AG04449 (cell line): ENCODE measurements at regions not wholly inside any gene's neighbourhood (a gene's known extent, or its start where the extent isn't known, plus 50 kb on each side); places are given as distances from the start of the nearest gene placed in this dataset.

ENCODE experiments used
- CTCF ChIA-PET: fragments of 350-600 bp; formaldehyde crosslinking; extraction: SDS; loops from one replicate; lab custom pipeline; 2021; ENCODE audit warnings: antibody characterized with exemption; lab: Yijun Ruan, JAX
- POLR2A ChIA-PET: fragments of 400-600, 350-600 bp; formaldehyde crosslinking; extraction: SDS; loops from one replicate; lab custom pipeline; 2020; ENCODE audit warnings: antibody characterized with exemption, inconsistent platforms; lab: Yijun Ruan, JAX
- DNase-seq: peaks from one replicate; pipeline ENCODE4 v3.0.0-alpha.2; 2010; ENCODE audit warnings: low read depth, low spot score
- H3K4me3 ChIP-seq: 2 replicates; pipeline ENCODE4 v1.5.1; 2011; ENCODE audit warnings: low read depth, mild to moderate bottlenecking, control low read depth, low read length
- TF ChIP-seq, protein P1 (sequence below): IDR thresholded peaks from one replicate; pipeline ENCODE4 v1.5.1; 2011; ENCODE audit warnings: mild to moderate bottlenecking, moderate library complexity, low read length, control low read depth, inconsistent platforms; ENCODE audit not compliant: insufficient read depth; ENCODE audit errors: missing control alignments

- no peak overlapping the region for H3K4me3 ChIP-seq
- DNase-seq, result no peak
- TF ChIP-seq, protein P1, sequence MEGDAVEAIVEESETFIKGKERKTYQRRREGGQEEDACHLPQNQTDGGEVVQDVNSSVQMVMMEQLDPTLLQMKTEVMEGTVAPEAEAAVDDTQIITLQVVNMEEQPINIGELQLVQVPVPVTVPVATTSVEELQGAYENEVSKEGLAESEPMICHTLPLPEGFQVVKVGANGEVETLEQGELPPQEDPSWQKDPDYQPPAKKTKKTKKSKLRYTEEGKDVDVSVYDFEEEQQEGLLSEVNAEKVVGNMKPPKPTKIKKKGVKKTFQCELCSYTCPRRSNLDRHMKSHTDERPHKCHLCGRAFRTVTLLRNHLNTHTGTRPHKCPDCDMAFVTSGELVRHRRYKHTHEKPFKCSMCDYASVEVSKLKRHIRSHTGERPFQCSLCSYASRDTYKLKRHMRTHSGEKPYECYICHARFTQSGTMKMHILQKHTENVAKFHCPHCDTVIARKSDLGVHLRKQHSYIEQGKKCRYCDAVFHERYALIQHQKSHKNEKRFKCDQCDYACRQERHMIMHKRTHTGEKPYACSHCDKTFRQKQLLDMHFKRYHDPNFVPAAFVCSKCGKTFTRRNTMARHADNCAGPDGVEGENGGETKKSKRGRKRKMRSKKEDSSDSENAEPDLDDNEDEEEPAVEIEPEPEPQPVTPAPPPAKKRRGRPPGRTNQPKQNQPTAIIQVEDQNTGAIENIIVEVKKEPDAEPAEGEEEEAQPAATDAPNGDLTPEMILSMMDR, result no peak
- ChIA-PET POLR2A (no interaction called here), CTCF (no interaction called here)
These were observed 2022.9 kb upstream of the CDH6 start for GRCh38 chr5:29170599-29170998.

DNA sequence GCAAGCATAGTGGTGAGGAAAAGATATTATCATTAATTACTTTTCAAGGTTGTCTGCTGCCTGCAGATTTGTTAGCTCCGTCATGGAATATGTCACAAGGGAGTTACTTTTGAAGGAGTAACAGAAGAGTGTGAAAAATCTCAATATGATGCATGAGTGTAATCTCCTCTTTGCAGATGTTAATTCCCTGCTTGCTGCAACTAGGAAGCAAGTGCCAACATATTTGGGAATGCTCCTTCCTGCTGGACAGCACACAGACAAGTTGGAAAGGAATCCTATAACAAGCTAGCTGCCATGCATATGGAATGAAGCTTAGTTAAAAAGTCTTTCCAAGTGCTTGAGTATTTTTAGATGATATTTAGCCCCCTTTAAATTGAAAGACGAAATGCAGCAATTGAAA, 2023.6 kb upstream of the CDH6 start:
- no peak for DNase-seq
- CTCF ChIA-PET, result no interaction called here
- no peak overlapping the region for H3K4me3 ChIP-seq
- TF ChIP-seq, protein P1, result no peak
- POLR2A ChIA-PET, result no interaction called here

GRCh38 chr5:29162297-29162696, 2031.2 kb upstream of the CDH6 start:
- ChIA-PET CTCF (no interaction called here), POLR2A (no interaction called here)
- TF ChIP-seq, protein P1, result no peak
- H3K4me3 ChIP-seq, result no peak overlapping the region
- DNase-seq, result no peak

DNA sequence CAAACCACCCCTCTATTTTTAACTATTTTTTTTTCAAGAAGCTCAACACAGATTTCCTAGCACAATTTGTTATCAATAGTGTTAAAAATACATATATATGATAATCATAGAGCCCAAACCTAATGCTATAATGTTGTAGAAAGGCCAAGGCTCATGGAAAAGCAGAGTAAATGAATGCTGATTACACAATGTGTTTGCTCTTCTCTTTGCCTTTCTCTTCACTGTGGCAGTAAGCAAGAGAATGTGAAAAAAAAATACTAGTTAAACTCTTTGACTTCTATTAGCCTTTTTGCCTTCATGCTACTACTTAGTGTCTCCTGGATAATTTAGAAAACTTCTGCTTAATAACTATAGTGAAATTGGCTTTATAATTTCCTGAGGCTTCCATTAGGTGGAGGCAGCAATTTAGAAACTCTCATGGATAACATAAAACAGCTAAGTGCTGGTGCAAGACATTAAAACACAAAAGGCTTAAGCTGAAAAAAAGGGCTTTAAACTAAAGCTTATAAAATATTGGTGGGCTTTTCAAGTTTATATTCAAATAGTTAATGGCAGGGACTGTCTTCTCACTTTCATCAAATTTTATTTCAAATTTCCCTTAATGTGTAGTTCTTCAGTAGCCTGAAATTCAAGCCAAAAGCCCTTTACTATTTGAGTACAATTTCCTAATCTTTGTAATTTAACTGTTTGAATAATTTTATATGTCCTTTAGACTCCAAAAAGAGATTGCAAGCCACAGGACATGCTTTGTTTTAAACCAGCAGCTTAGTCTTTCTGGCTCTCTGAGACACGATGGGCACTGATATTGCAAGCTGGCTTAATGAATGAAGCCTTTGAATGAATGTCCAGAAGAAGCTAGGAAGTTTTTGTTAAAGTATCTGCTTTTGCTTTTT, 2031.8 kb upstream of the CDH6 start:
- POLR2A ChIA-PET, result no interaction called here
- DNase-seq, result no peak
- CTCF ChIA-PET, result no interaction called here
- H3K4me3 ChIP-seq, result no peak overlapping the region
- TF ChIP-seq, protein P1, result no peak

- DNase-seq, result no peak
- no peak overlapping the region for H3K4me3 ChIP-seq
- TF ChIP-seq, protein P1, result no peak
- ChIA-PET CTCF (no interaction called here), POLR2A (no interaction called here)
These were observed 2035.5 kb upstream of the CDH6 start for GRCh38 chr5:29157975-29158374.

GRCh38 chr5:29150840-29151239, 2042.6 kb upstream of the CDH6 start:
- TF ChIP-seq, protein P1, result no peak
- ChIA-PET CTCF (no interaction called here), POLR2A (no interaction called here)
- no peak overlapping the region for H3K4me3 ChIP-seq
- DNase-seq, result no peak
